GM12865 (cell line): ENCODE measurements at regions not wholly inside any gene's neighbourhood (a gene's known extent, or its start where the extent isn't known, plus 50 kb on each side); places are given as distances from the start of the nearest gene placed in this dataset.

Source experiments
- DNase-seq: peaks from one replicate; pipeline ENCODE4 v3.0.0; 2010; ENCODE audit warnings: low read depth
- H3K4me3 ChIP-seq: 2 replicates; pipeline ENCODE4 v1.5.1; 2011; ENCODE audit warnings: mild to moderate bottlenecking, low read depth, low read length, control low read depth
- CTCF ChIP-seq: IDR thresholded peaks from 2 replicates; pipeline ENCODE4 v1.5.1; 2011; ENCODE audit warnings: low read length, control low read depth, low read depth, inconsistent platforms; ENCODE audit not compliant: insufficient read depth; ENCODE audit errors: missing control alignments

GRCh38 chr18:55744206-55744605, 156.2 kb upstream of the TCF4 start:
- no peak for DNase-seq
- H3K4me3 ChIP-seq = no peak overlapping the region
- no peak for TF ChIP-seq CTCF

- no peak for TF ChIP-seq CTCF
- DNase-seq = no peak
- H3K4me3 ChIP-seq = no peak overlapping the region
These were observed 155.7 kb upstream of the TCF4 start for GRCh38 chr18:55743736-55744135.

GRCh38 chr18:55743133-55743532, 155.1 kb upstream of the TCF4 start:
- no peak overlapping the region for H3K4me3 ChIP-seq
- no peak for TF ChIP-seq CTCF
- DNase-seq = no peak

GRCh38 chr18:55739488-55739887, 151.5 kb upstream of the TCF4 start:
- no peak overlapping the region for H3K4me3 ChIP-seq
- TF ChIP-seq CTCF = no peak
- DNase-seq = no peak

- DNase-seq = no peak
- TF ChIP-seq CTCF = no peak
- no peak overlapping the region for H3K4me3 ChIP-seq
These were observed 150.6 kb upstream of the TCF4 start for GRCh38 chr18:55738483-55739114.

- no peak overlapping the region for H3K4me3 ChIP-seq
- no peak for TF ChIP-seq CTCF
- DNase-seq = no peak
These were observed 149.9 kb upstream of the TCF4 start for GRCh38 chr18:55737781-55738468.

GRCh38 chr18:55737266-55737665, 149.3 kb upstream of the TCF4 start:
- H3K4me3 ChIP-seq = no peak overlapping the region
- no peak for DNase-seq
- TF ChIP-seq CTCF = no peak
